Subcutaneous abdominal adipose tissue (tissue), 5 donors: ENCODE measurements at regions not wholly inside any gene's neighbourhood (a gene's known extent, or its start where the extent isn't known, plus 50 kb on each side); places are given as distances from the start of the nearest gene placed in this dataset.

Experiments
- H3K27ac ChIP-seq: one replicate; pipeline ENCODE4 v1.7.0; 2013; ENCODE audit warnings: low read depth, mild to moderate bottlenecking, inconsistent platforms, low read length, moderate library complexity
- H3K27me3 ChIP-seq, 5 donors: one replicate each; pipeline ENCODE4 v1.7.0; 2013; ENCODE audit warnings: low read length in 5 of 5, inconsistent platforms in 1 of 5; ENCODE audit not compliant: control insufficient read depth in 5 of 5, insufficient read depth in 4 of 5
- H3K36me3 ChIP-seq, 5 donors: one replicate each; pipeline ENCODE4 v1.7.0; 2013; ENCODE audit warnings: low read length in 5 of 5; ENCODE audit not compliant: control insufficient read depth in 5 of 5, insufficient read depth in 5 of 5
- H3K4me1 ChIP-seq, 5 donors: one replicate each; pipeline ENCODE4 v1.7.0; 2013; ENCODE audit warnings: low read length in 5 of 5, mild to moderate bottlenecking in 3 of 5, moderate library complexity in 1 of 5; ENCODE audit not compliant: control insufficient read depth in 5 of 5, insufficient read depth in 5 of 5
- H3K4me3 ChIP-seq, 5 donors: one replicate each; pipeline ENCODE4 v1.7.0; 2013; ENCODE audit warnings: low read length in 5 of 5, low read depth in 1 of 5
- H3K9ac ChIP-seq, 5 donors: one replicate each; pipeline ENCODE4 v1.7.0; 2013; ENCODE audit warnings: low read length in 5 of 5, mild to moderate bottlenecking in 4 of 5, moderate library complexity in 3 of 5
- H3K9me3 ChIP-seq, 5 donors: one replicate each; pipeline ENCODE4 v1.7.0; 2013; ENCODE audit warnings: low read length in 5 of 5; ENCODE audit not compliant: control insufficient read depth in 5 of 5
- donor health status: healthy.
- donor health status: healthy.
- donor health status: healthy.
- donor health status: healthy.
- donor health status: healthy.

GRCh38 chr2:136420346-136420745 is 302.4 kb upstream of the CXCR4 start:
- Histone ChIP-seq H3K27ac (no peak overlapping the region), H3K27me3 (peaks cover 5 to 13% (median 6%) of the 10 kb centered on the region in 5 donors), H3K4me3 (no peak overlapping the region), H3K4me1 (peaks cover 0 to 8% (median 7%) of the 10 kb centered on the region in 5 donors), H3K9ac (no peak overlapping the region), H3K9me3 (no peaks in the 10 kb centered on the region), H3K36me3 (no peaks in the 10 kb centered on the region)

DNA sequence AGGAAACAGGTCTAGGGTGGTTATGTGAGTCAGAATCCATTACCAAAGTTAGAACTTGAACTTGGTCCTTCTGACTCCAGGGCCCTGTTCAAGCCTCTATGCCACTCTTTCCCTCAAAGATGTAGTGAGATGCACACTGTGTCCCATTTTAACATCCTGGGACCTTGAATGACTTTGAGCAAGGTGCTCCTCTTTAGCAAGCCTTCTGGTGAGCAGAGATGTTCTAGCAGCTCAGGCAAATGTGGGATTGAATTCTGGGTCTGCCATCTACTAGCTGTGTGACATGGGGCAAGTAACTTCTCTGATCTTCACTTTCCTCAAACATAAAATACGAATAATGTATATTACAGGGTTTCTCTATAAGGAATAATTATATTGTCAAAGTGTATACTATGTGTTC is 294.0 kb upstream of the CXCR4 start:
- H3K36me3 ChIP-seq: no peaks in the 10 kb centered on the region

DNA sequence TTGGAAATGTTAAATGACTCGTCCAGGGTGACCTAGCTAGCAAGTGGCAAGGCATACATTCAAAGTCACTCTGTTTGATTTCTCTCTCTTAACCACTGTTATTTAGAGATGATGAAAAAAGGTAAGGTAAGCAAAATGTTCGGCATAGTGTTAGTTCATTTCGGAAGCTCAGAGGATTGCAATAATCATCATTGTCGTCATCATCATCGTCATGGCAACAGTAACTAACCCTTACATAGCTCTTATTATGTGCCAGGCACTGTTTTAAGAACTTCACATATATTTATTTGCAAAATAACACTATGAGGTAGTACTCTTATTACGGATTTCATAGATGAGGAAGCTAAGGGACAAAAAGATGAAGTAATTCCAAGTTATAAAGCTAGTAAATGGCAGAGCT is 292.7 kb upstream of the CXCR4 start:
- Histone ChIP-seq H3K9ac (no peak overlapping the region), H3K4me1 (no peaks in the 10 kb centered on the region), H3K27me3 (peaks cover 5 to 20% (median 9%) of the 10 kb centered on the region in 5 donors), H3K36me3 (no peaks in the 10 kb centered on the region), H3K9me3 (no peaks in the 10 kb centered on the region), H3K4me3 (no peak overlapping the region), H3K27ac (no peak overlapping the region)

More for the DNA sequence above, 294.0 kb upstream of the CXCR4 start:
- Histone ChIP-seq H3K4me3 (no peak overlapping the region), H3K9ac (no peak overlapping the region), H3K27me3 (peaks cover 0 to 14% (median 2%) of the 10 kb centered on the region in 5 donors), H3K9me3 (no peaks in the 10 kb centered on the region), H3K27ac (no peak overlapping the region), H3K4me1 (no peaks in the 10 kb centered on the region)

GRCh38 chr2:136408795-136409194 is 290.8 kb upstream of the CXCR4 start:
- H3K9me3 ChIP-seq: no peaks in the 10 kb centered on the region
- no peak overlapping the region for H3K9ac ChIP-seq
- no peak overlapping the region for H3K27ac ChIP-seq
- H3K4me3 ChIP-seq: no peak overlapping the region
- H3K36me3 ChIP-seq: no peaks in the 10 kb centered on the region
- H3K27me3 ChIP-seq: peaks cover 5 to 24% (median 9%) of the 10 kb centered on the region in 5 donors
- no peaks in the 10 kb centered on the region for H3K4me1 ChIP-seq

DNA sequence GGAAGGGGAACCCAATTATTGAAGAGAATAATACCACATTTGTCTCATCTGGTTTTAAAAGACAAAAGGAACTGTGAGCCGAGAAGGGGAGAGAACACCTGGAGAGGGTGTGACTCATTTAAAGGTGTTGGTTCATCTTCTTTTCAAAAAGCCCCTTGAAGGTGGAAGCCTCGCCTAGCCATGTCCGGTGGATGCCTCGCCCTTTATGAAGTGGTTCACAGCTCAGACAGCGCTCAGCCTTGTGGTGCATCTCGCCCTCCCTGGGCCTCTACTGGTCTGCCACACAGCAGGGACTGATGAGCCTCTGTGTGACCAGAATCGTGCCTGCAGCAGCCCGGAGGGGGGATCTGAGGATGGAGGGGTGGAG is 290.0 kb upstream of the CXCR4 start:
- Histone ChIP-seq H3K36me3 (no peaks in the 10 kb centered on the region), H3K27ac (no peak overlapping the region), H3K4me1 (no peaks in the 10 kb centered on the region), H3K9me3 (no peaks in the 10 kb centered on the region), H3K27me3 (peaks cover 5 to 24% (median 11%) of the 10 kb centered on the region in 5 donors), H3K9ac (no peak overlapping the region), H3K4me3 (no peak overlapping the region)

- no peaks in the 10 kb centered on the region for H3K4me1 ChIP-seq
- no peak overlapping the region for H3K9ac ChIP-seq
- H3K27me3 ChIP-seq: peaks cover 5 to 24% (median 11%) of the 10 kb centered on the region in 5 donors
- no peaks in the 10 kb centered on the region for H3K36me3 ChIP-seq
- no peak overlapping the region for H3K27ac ChIP-seq
- H3K9me3 ChIP-seq: no peaks in the 10 kb centered on the region
- H3K4me3 ChIP-seq: no peak overlapping the region
Measured at GRCh38 chr2:136407117-136407951, 289.4 kb upstream of the CXCR4 start.

DNA sequence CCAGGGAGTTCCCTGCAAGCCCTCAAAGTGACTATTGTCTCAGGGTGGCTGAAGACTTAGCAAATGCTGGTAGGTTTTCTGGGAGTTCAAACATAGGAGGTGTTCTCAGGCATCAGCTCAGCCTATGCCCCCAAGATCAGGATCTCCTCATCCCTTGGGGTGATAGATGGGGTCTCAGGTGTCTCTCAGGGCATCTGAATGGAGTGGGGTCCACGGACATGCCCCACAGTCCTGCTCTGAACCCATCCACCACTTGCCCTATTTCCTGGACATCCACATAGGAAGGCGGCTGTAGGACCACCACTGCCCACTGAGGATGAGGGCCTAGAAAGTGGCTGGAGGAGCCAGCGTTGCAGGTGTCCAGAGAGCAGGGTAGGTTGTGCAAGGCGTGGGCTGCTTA is 287.0 kb upstream of the CXCR4 start:
- no peaks in the 10 kb centered on the region for H3K36me3 ChIP-seq
- no peaks in the 10 kb centered on the region for H3K4me1 ChIP-seq
- no peaks in the 10 kb centered on the region for H3K9me3 ChIP-seq
- H3K27ac ChIP-seq: no peak overlapping the region
- H3K9ac ChIP-seq: no peak overlapping the region
- peaks cover 5 to 24% (median 11%) of the 10 kb centered on the region in 5 donors for H3K27me3 ChIP-seq
- H3K4me3 ChIP-seq: no peak overlapping the region

- Histone ChIP-seq H3K9ac (no peak overlapping the region), H3K36me3 (no peaks in the 10 kb centered on the region), H3K4me3 (no peak overlapping the region), H3K4me1 (no peaks in the 10 kb centered on the region), H3K27me3 (peaks cover 5 to 24% (median 11%) of the 10 kb centered on the region in 5 donors), H3K27ac (no peak overlapping the region), H3K9me3 (no peaks in the 10 kb centered on the region)
Measured at GRCh38 chr2:136404176-136404575, 286.2 kb upstream of the CXCR4 start.

- no peaks in the 10 kb centered on the region for H3K36me3 ChIP-seq
- H3K9me3 ChIP-seq: no peaks in the 10 kb centered on the region
- H3K4me3 ChIP-seq: no peak overlapping the region
- H3K9ac ChIP-seq: no peak overlapping the region
- H3K4me1 ChIP-seq: no peaks in the 10 kb centered on the region
- H3K27me3 ChIP-seq: peaks cover 5 to 13% (median 8%) of the 10 kb centered on the region in 5 donors
- H3K27ac ChIP-seq: no peak overlapping the region
Measured at GRCh38 chr2:136402281-136402680, 284.3 kb upstream of the CXCR4 start.

- Histone ChIP-seq H3K9me3 (no peaks in the 10 kb centered on the region), H3K27me3 (peaks cover 0 to 4% (median under 1%) of the 10 kb centered on the region in 5 donors), H3K36me3 (no peaks in the 10 kb centered on the region), H3K4me3 (no peak overlapping the region), H3K27ac (no peak overlapping the region), H3K4me1 (no peaks in the 10 kb centered on the region), H3K9ac (no peak overlapping the region)
Measured at GRCh38 chr2:136399667-136400289, 281.8 kb upstream of the CXCR4 start.
